Body of pancreas (tissue), 4 donors: ENCODE measurements at regions not wholly inside any gene's neighbourhood (a gene's known extent, or its start where the extent isn't known, plus 50 kb on each side); places are given as distances from the start of the nearest gene placed in this dataset.

Source experiments
- POLR2A ChIP-seq, 3 donors: fragments of 450-650 bp; IDR thresholded peaks; one replicate each; pipeline ENCODE4 v1.6.1; 2016; ENCODE audit warnings: antibody characterized with exemption in 3 of 3, mild to moderate bottlenecking in 2 of 3
- TF ChIP-seq, protein P1 (sequence below), 7 experiments: fragments of 450-650 bp in 4 of 7; fragments of 200-600 bp in 3 of 7; sonication (generic) in 3 of 7; IDR thresholded peaks; one replicate each; pipeline ENCODE4 v1.5.1; 2016 to 2019; ENCODE audit warnings: antibody characterized with exemption in 7 of 7

DNA sequence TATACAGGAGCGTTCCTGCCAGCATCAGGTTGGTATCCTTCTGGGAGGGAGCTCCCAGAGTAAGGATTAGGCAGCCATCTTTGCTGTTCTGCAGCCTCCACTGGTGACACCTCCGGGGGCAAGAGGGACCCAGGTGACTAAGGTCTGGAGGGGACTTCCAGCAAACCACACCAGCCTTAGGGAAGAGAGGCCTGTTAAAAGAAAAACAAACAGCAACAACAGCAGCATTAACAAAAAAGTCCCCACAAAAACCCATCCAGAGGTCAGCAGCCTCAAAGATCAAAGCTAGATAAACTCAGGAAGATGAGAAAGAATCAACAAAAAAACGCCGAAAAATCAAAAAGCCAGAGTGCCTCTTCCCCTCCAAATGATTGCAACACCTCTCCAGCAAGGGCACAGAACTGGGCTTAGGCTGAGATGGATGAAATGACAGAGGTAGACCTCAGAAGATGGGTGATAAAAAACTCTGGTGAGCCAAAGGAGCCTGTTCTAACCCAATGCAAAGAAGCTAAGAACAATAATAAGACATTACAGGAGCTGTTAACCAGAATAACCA lies 388.2 kb downstream of the SPATA31D1 start:
- TF ChIP-seq, protein P1, sequence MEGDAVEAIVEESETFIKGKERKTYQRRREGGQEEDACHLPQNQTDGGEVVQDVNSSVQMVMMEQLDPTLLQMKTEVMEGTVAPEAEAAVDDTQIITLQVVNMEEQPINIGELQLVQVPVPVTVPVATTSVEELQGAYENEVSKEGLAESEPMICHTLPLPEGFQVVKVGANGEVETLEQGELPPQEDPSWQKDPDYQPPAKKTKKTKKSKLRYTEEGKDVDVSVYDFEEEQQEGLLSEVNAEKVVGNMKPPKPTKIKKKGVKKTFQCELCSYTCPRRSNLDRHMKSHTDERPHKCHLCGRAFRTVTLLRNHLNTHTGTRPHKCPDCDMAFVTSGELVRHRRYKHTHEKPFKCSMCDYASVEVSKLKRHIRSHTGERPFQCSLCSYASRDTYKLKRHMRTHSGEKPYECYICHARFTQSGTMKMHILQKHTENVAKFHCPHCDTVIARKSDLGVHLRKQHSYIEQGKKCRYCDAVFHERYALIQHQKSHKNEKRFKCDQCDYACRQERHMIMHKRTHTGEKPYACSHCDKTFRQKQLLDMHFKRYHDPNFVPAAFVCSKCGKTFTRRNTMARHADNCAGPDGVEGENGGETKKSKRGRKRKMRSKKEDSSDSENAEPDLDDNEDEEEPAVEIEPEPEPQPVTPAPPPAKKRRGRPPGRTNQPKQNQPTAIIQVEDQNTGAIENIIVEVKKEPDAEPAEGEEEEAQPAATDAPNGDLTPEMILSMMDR (IDR thresholded peaks at IDR 0.05) = no peak
- TF ChIP-seq POLR2A (IDR thresholded peaks at IDR 0.05) = no peak
